Tibial nerve (tissue), 3 donors: ENCODE measurements at regions not wholly inside any gene's neighbourhood (a gene's known extent, or its start where the extent isn't known, plus 50 kb on each side); places are given as distances from the start of the nearest gene placed in this dataset.

Experiments used
- CTCF ChIP-seq, 5 experiments: fragments of 200-600 bp in 3 of 5; fragments of 450-650 bp in 2 of 5; sonication (generic) in 3 of 5; IDR thresholded peaks; one replicate each; pipeline ENCODE4 v1.5.1; 2016 to 2019; ENCODE audit warnings: antibody characterized with exemption in 5 of 5, mild to moderate bottlenecking in 3 of 5, moderate library complexity in 2 of 5
- POLR2A ChIP-seq, 2 donors: fragments of 450-650 bp; IDR thresholded peaks; one replicate each; pipeline ENCODE4 v1.6.1; 2017; ENCODE audit warnings: antibody characterized with exemption in 2 of 2, mild to moderate bottlenecking in 2 of 2, moderate library complexity in 2 of 2

DNA sequence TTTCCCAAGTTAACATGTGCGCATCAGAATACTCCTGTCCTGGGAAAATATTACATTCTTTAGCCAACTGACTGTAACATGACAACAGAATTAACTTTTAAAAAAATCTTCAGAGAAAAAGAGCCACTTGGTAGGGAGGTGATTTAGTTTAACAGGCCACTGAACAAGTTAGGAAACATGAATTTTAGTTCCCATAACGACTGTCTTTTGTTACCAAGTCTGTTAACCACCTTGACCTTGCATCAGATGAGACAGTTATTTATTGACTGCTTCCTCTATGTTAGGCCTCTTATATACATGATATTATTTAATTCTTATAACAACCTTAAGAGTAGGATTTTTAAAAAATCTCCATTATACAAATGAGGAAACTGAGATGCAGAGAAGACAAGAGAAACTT is 268.6 kb downstream of the NDFIP2 start:
- TF ChIP-seq CTCF (IDR thresholded peaks at IDR 0.05) (no peak), POLR2A (IDR thresholded peaks at IDR 0.05) (no peak)
